Testis (tissue), 2 donors: ENCODE measurements at regions not wholly inside any gene's neighbourhood (a gene's known extent, or its start where the extent isn't known, plus 50 kb on each side); places are given as distances from the start of the nearest gene placed in this dataset.

Experiments
- DNase-seq: peaks from one replicate; pipeline ENCODE4 v3.0.0-alpha.2; 2019
- H3K27ac ChIP-seq, 2 donors: fragments of 200-600 bp; sonication (generic); one replicate each; pipeline ENCODE4 v1.5.1; 2019
- H3K27me3 ChIP-seq: fragments of 200-600 bp; sonication (generic); one replicate; pipeline ENCODE4 v1.5.1; 2019
- H3K36me3 ChIP-seq: fragments of 200-600 bp; sonication (generic); one replicate; pipeline ENCODE4 v1.5.1; 2017; ENCODE audit warnings: low read depth; ENCODE audit errors: missing control alignments
- H3K4me1 ChIP-seq: fragments of 200-600 bp; sonication (generic); one replicate; pipeline ENCODE4 v1.5.1; 2019
- H3K4me3 ChIP-seq, 2 donors: fragments of 200-600 bp; sonication (generic); one replicate each; pipeline ENCODE4 v1.5.1; 2017 to 2019
- H3K9me3 ChIP-seq: fragments of 200-600 bp; sonication (generic); one replicate; pipeline ENCODE4 v1.5.1; 2017
- POLR2A ChIP-seq: fragments of 450-650 bp; IDR thresholded peaks from one replicate; pipeline ENCODE4 v1.6.1; 2017; ENCODE audit warnings: antibody characterized with exemption, mild to moderate bottlenecking, moderate library complexity
- WGBS, 2 donors: methylation state at CpG; one replicate each; pipeline ENCODE4 v1.1.5; 2018; 5-methylcytosine and 5-hydroxymethylcytosine counted together
- intact Hi-C: fragments of 100-400 bp; cut with DNase I; formaldehyde crosslinking; loops from one replicate; pipeline ENCODE4 v1.15.1; 2023; ENCODE audit warnings: low total_unique reads
- TF ChIP-seq, protein P1 (sequence below), 3 experiments: fragments of 450-650 bp in 2 of 3; fragments of 200-600 bp in 1 of 3; sonication (generic) in 1 of 3; IDR thresholded peaks; one replicate each; pipeline ENCODE4 v1.5.1; 2016 to 2019; ENCODE audit warnings: antibody characterized with exemption in 3 of 3, mild to moderate bottlenecking in 2 of 3, moderate library complexity in 1 of 3

DNA sequence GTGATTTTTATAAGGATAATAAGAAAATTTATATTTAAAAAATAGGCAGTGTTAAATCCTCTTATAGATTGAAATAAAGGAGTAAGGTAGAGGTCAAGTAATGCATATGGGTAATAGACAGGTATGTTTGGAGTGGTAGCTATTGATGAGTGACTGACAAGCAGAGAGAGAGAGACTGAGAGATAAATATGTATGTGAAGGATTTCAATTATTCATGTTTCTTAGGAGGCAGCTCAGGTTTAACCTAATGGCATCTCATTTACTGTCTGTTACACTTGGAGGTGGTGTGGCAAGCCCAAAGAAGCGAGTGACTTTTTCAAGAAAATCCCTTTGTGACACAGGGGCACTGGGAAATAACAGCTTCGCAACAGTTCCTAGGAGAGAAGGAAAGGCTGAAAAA is 120.2 kb downstream of the KIF2B start:
- DNase-seq = no peak
- H3K36me3 ChIP-seq = no peaks in the 10 kb centered on the region
- intact Hi-C loops = no loop called here
- 97 to 100% methylated on average over 2 of the region's 2 CpGs for WGBS, 2 donors
- no peaks in the 10 kb centered on the region for H3K9me3 ChIP-seq
- TF ChIP-seq POLR2A = no peak
- TF ChIP-seq, protein P1, sequence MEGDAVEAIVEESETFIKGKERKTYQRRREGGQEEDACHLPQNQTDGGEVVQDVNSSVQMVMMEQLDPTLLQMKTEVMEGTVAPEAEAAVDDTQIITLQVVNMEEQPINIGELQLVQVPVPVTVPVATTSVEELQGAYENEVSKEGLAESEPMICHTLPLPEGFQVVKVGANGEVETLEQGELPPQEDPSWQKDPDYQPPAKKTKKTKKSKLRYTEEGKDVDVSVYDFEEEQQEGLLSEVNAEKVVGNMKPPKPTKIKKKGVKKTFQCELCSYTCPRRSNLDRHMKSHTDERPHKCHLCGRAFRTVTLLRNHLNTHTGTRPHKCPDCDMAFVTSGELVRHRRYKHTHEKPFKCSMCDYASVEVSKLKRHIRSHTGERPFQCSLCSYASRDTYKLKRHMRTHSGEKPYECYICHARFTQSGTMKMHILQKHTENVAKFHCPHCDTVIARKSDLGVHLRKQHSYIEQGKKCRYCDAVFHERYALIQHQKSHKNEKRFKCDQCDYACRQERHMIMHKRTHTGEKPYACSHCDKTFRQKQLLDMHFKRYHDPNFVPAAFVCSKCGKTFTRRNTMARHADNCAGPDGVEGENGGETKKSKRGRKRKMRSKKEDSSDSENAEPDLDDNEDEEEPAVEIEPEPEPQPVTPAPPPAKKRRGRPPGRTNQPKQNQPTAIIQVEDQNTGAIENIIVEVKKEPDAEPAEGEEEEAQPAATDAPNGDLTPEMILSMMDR (IDR thresholded peaks at IDR 0.05) = no peak
- H3K27me3 ChIP-seq = no peaks in the 10 kb centered on the region
- H3K27ac ChIP-seq = no peak overlapping the region
- H3K4me3 ChIP-seq = no peak overlapping the region
- H3K4me1 ChIP-seq = no peaks in the 10 kb centered on the region

GRCh38 chr17:53948323-53948722 is 125.6 kb downstream of the KIF2B start:
- Histone ChIP-seq H3K4me1 (no peaks in the 10 kb centered on the region), H3K4me3 (no peak overlapping the region), H3K27me3 (no peaks in the 10 kb centered on the region), H3K27ac (no peak overlapping the region), H3K36me3 (no peaks in the 10 kb centered on the region), H3K9me3 (no peaks in the 10 kb centered on the region)
- intact Hi-C loops = no loop called here
- WGBS, 2 donors = 59 to 60% methylated on average over 1 of the region's 1 CpG
- no peak for DNase-seq
- TF ChIP-seq, protein P1 (IDR thresholded peaks at IDR 0.05) = no peak
- TF ChIP-seq POLR2A = no peak

GRCh38 chr17:53949473-53950090 is 126.9 kb downstream of the KIF2B start:
- Histone ChIP-seq H3K4me1 (no peaks in the 10 kb centered on the region), H3K27ac (no peak overlapping the region), H3K27me3 (no peaks in the 10 kb centered on the region), H3K9me3 (no peaks in the 10 kb centered on the region), H3K36me3 (no peaks in the 10 kb centered on the region), H3K4me3 (no peak overlapping the region)
- intact Hi-C loops = no loop called here
- TF ChIP-seq POLR2A = no peak
- TF ChIP-seq, protein P1 (IDR thresholded peaks at IDR 0.05) = no peak
- DNase-seq = no peak
- WGBS, 2 donors = 64 to 69% methylated on average over 9 of the region's 9 CpGs

- 64 to 66% methylated on average over 5 of the region's 5 CpGs for whole genome bisulfite sequencing, 2 donors
- H3K4me1 ChIP-seq = no peaks in the 10 kb centered on the region
- TF ChIP-seq, protein P1 (IDR thresholded peaks at IDR 0.05) = no peak
- no peak for TF ChIP-seq POLR2A
- no peaks in the 10 kb centered on the region for H3K36me3 ChIP-seq
- intact Hi-C loops = no loop called here
- no peak overlapping the region for H3K27ac ChIP-seq
- H3K9me3 ChIP-seq = no peaks in the 10 kb centered on the region
- no peak overlapping the region for H3K4me3 ChIP-seq
- H3K27me3 ChIP-seq = no peaks in the 10 kb centered on the region
- DNase-seq = no peak
Observed at GRCh38 chr17:53950207-53950857, 127.6 kb downstream of the KIF2B start.

GRCh38 chr17:53950858-53951250 is 128.1 kb downstream of the KIF2B start:
- TF ChIP-seq, protein P1 (IDR thresholded peaks at IDR 0.05) = no peak
- TF ChIP-seq POLR2A = no peak
- Histone ChIP-seq H3K9me3 (no peaks in the 10 kb centered on the region), H3K27me3 (no peaks in the 10 kb centered on the region), H3K4me1 (no peaks in the 10 kb centered on the region), H3K36me3 (no peaks in the 10 kb centered on the region), H3K4me3 (no peak overlapping the region), H3K27ac (no peak overlapping the region)
- intact Hi-C loops = no loop called here
- DNase-seq = no peak
